ENCODE measurements at regions not wholly inside any gene's neighbourhood (a gene's known extent, or its start where the extent isn't known, plus 50 kb on each side); places are given as distances from the start of the nearest gene placed in this dataset.

GRCh38 chr5:89869346-89869745, 540.2 kb downstream of the CETN3 start:
- no peak for DNase-seq (ENCODE audit: low read depth in 2 of 2)
- no peak for TF ChIP-seq CTCF (IDR thresholded peaks at IDR 0.05; ENCODE audit: low read depth, low read length)

DNA sequence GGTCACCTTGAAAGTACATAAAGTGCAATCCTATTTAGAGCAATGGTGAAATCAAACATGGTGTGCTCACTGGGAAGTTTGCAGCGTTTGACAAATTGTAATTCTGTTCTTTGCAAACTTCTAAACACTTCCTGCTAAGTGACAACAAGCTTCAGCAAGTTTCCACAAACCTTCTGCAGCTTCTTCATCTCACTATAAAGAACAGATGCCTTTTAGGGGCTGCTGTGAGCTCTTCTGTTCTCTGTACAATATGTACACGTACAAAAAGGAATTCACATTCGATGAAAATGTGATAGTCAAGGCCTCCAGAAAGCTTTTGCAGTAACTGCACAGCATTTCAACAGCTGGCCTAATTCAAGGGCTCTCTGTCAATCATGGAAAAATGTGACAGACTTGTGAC, 543.1 kb downstream of the CETN3 start:
- no peak overlapping the region for H3K4me3 ChIP-seq (replicated peaks in 1 of 2; ENCODE audit: low read depth in 2 of 2, low read length in 2 of 2)
- no peak for TF ChIP-seq CTCF (IDR thresholded peaks at IDR 0.05; ENCODE audit: low read depth, low read length)
- DNase-seq (ENCODE audit: low read depth in 2 of 2), result no peak

More at GRCh38 chr5:89869346-89869745, 540.2 kb downstream of the CETN3 start:
- H3K4me3 ChIP-seq (replicated peaks in 1 of 2; ENCODE audit: low read depth in 2 of 2, low read length in 2 of 2), result no peak overlapping the region

DNA sequence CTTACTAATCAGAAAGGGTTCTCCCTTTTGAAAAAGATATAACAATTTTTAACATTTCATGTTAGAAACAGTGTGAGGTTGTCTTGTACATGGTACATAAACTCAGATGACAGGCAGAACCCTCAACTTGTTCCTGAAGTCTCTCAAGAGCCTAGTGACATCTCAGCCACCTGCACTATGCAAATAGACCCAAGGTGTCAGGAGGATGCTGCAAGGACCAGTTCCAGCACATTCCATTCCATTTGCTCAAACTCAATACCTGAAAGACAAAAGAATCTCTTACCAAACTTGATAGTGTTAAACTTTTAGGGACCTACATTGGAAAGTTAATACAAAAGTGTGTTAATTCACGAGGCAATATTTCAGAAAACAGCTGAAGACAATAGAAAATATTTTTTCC, 544.6 kb downstream of the CETN3 start:
- no peak for DNase-seq (ENCODE audit: low read depth in 2 of 2)
- no peak overlapping the region for H3K4me3 ChIP-seq (replicated peaks in 1 of 2; ENCODE audit: low read depth in 2 of 2, low read length in 2 of 2)
- TF ChIP-seq CTCF (IDR thresholded peaks at IDR 0.05; ENCODE audit: low read depth, low read length), result no peak

DNA sequence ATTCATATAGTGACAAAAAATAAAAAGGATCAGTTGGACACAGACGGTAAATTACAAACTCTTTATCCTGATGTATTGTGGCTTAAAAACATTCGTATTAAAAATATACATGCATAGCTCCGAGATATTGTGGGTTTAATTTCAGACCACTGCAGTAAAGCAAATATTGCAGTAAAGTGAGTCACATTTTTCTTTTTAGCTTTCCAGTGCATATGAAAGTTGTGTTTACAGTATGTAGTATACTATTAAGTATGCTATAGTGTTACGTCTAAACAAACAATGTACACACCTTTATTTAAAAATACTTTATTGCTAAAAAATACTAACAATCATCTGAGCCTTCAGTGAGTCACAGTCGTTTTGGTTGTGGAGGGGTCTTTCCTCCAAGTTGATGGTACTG, 551.8 kb downstream of the CETN3 start:
- no peak for DNase-seq (ENCODE audit: low read depth in 2 of 2)
- no peak for TF ChIP-seq CTCF (IDR thresholded peaks at IDR 0.05; ENCODE audit: low read depth, low read length)
- H3K4me3 ChIP-seq (replicated peaks in 1 of 2; ENCODE audit: low read depth in 2 of 2, low read length in 2 of 2), result no peak overlapping the region

GRCh38 chr5:89855417-89855816, 554.1 kb downstream of the CETN3 start:
- H3K4me3 ChIP-seq (replicated peaks in 1 of 2; ENCODE audit: low read depth in 2 of 2, low read length in 2 of 2), result no peak overlapping the region
- DNase-seq (ENCODE audit: low read depth in 2 of 2), result no peak
- TF ChIP-seq CTCF (IDR thresholded peaks at IDR 0.05; ENCODE audit: low read depth, low read length), result no peak

GRCh38 chr5:89851911-89852310, 557.6 kb downstream of the CETN3 start:
- TF ChIP-seq CTCF (IDR thresholded peaks at IDR 0.05; ENCODE audit: low read depth, low read length), result no peak
- no peak for DNase-seq (ENCODE audit: low read depth in 2 of 2)
- no peak overlapping the region for H3K4me3 ChIP-seq (replicated peaks in 1 of 2; ENCODE audit: low read depth in 2 of 2, low read length in 2 of 2)

GRCh38 chr5:89850513-89850865, 559.1 kb downstream of the CETN3 start:
- TF ChIP-seq CTCF (IDR thresholded peaks at IDR 0.05; ENCODE audit: low read depth, low read length), result no peak
- no peak for DNase-seq (ENCODE audit: low read depth in 2 of 2)
- no peak overlapping the region for H3K4me3 ChIP-seq (replicated peaks in 1 of 2; ENCODE audit: low read depth in 2 of 2, low read length in 2 of 2)

Measured in cardiac fibroblast (primary cell).